GM21576 (cell line): ENCODE measurements at regions not wholly inside any gene's neighbourhood (a gene's known extent, or its start where the extent isn't known, plus 50 kb on each side); places are given as distances from the start of the nearest gene placed in this dataset.

Source experiments
- ATAC-seq: cut with Tn5 transposase; IDR thresholded peaks from one replicate; pipeline ENCODE4 v1.9.1; 2021; ENCODE audit warnings: mild to moderate bottlenecking, moderate library complexity; ENCODE audit not compliant: unreplicated experiment

- no peak for ATAC-seq
Observed at GRCh38 chr2:235384624-235385023, 109.2 kb upstream of the AGAP1 start.

GRCh38 chr2:235389626-235390025 lies 104.2 kb upstream of the AGAP1 start:
- ATAC-seq: no peak

GRCh38 chr2:235390108-235390815 lies 103.6 kb upstream of the AGAP1 start:
- no peak for ATAC-seq

- ATAC-seq: no peak
Observed at GRCh38 chr2:235390816-235391194, 103.0 kb upstream of the AGAP1 start.

- ATAC-seq: no peak
Observed at GRCh38 chr2:235391921-235392615, 101.8 kb upstream of the AGAP1 start.

- ATAC-seq: no peak
Observed at GRCh38 chr2:235394278-235394828, 99.5 kb upstream of the AGAP1 start.

- ATAC-seq: no peak
Observed at GRCh38 chr2:235396071-235396846, 97.6 kb upstream of the AGAP1 start.

- no peak for ATAC-seq
Observed at GRCh38 chr2:235398321-235398720, 95.5 kb upstream of the AGAP1 start.

GRCh38 chr2:235399895-235400294 lies 93.9 kb upstream of the AGAP1 start:
- no peak for ATAC-seq

GRCh38 chr2:235402422-235402821 lies 91.4 kb upstream of the AGAP1 start:
- ATAC-seq: no peak

GRCh38 chr2:235405612-235406361 lies 88.1 kb upstream of the AGAP1 start:
- no peak for ATAC-seq

GRCh38 chr2:235406430-235406829 lies 87.4 kb upstream of the AGAP1 start:
- no peak for ATAC-seq

- no peak for ATAC-seq
Observed at GRCh38 chr2:235411905-235412485, 81.8 kb upstream of the AGAP1 start.

GRCh38 chr2:235413064-235413463 lies 80.8 kb upstream of the AGAP1 start:
- no peak for ATAC-seq

GRCh38 chr2:235414422-235414821 lies 79.4 kb upstream of the AGAP1 start:
- no peak for ATAC-seq

GRCh38 chr2:235416858-235417499 lies 76.9 kb upstream of the AGAP1 start:
- no peak for ATAC-seq

GRCh38 chr2:235418918-235419317 lies 74.9 kb upstream of the AGAP1 start:
- ATAC-seq: no peak

GRCh38 chr2:235419996-235420395 lies 73.8 kb upstream of the AGAP1 start:
- no peak for ATAC-seq

GRCh38 chr2:235421618-235422017 lies 72.2 kb upstream of the AGAP1 start:
- ATAC-seq: no peak
